GM18858 (cell line): ENCODE measurements at regions not wholly inside any gene's neighbourhood (a gene's known extent, or its start where the extent isn't known, plus 50 kb on each side); places are given as distances from the start of the nearest gene placed in this dataset.

Experiments used
- ATAC-seq: cut with Tn5 transposase; IDR thresholded peaks from one replicate; pipeline ENCODE4 v1.9.1; 2021; ENCODE audit not compliant: unreplicated experiment

GRCh38 chr10:92747066-92747465 lies 57.3 kb downstream of the HHEX start:
- no peak for ATAC-seq

- no peak for ATAC-seq
Observed at GRCh38 chr10:92747600-92747999, 57.8 kb downstream of the HHEX start.

GRCh38 chr10:92750791-92751533 lies 61.2 kb downstream of the HHEX start:
- no peak for ATAC-seq

- ATAC-seq = no peak
Observed at GRCh38 chr10:92751534-92751811, 61.7 kb downstream of the HHEX start.

GRCh38 chr10:92751827-92752226 lies 62.1 kb downstream of the HHEX start:
- ATAC-seq = no peak

GRCh38 chr10:92753865-92754264 lies 64.1 kb downstream of the HHEX start:
- ATAC-seq = no peak

- no peak for ATAC-seq
Observed at GRCh38 chr10:92755725-92756124, 66.0 kb downstream of the HHEX start.

- ATAC-seq = peak; percentile 83
Observed at GRCh38 chr10:92756201-92757065, 66.7 kb downstream of the HHEX start.

- peak; percentile 57 for ATAC-seq
Observed at GRCh38 chr10:92757066-92757710, 67.4 kb downstream of the HHEX start.

- no peak for ATAC-seq
Observed at GRCh38 chr10:92757711-92758104, 68.0 kb downstream of the HHEX start.

- no peak for ATAC-seq
Observed at GRCh38 chr10:92758594-92758993, 68.8 kb downstream of the HHEX start.

GRCh38 chr10:92760609-92761008 lies 70.9 kb downstream of the HHEX start:
- ATAC-seq = no peak

GRCh38 chr10:92761571-92761970 lies 71.8 kb downstream of the HHEX start:
- ATAC-seq = no peak

GRCh38 chr10:92763634-92764155 lies 73.9 kb downstream of the HHEX start:
- no peak for ATAC-seq

- no peak for ATAC-seq
Observed at GRCh38 chr10:92766451-92766850, 76.7 kb downstream of the HHEX start.

- ATAC-seq = no peak
Observed at GRCh38 chr10:92768104-92768503, 78.3 kb downstream of the HHEX start.

- ATAC-seq = no peak
Observed at GRCh38 chr10:92773776-92774175, 74.5 kb upstream of the EXOC6 start.

- no peak for ATAC-seq
Observed at GRCh38 chr10:92778091-92778490, 70.2 kb upstream of the EXOC6 start.

GRCh38 chr10:92785118-92785517 lies 63.2 kb upstream of the EXOC6 start:
- ATAC-seq = no peak

- ATAC-seq = no peak
Observed at GRCh38 chr10:92787557-92788152, 60.7 kb upstream of the EXOC6 start.

- no peak for ATAC-seq
Observed at GRCh38 chr10:92789067-92789466, 59.3 kb upstream of the EXOC6 start.
